ENCODE measurements at regions not wholly inside any gene's neighbourhood (a gene's known extent, or its start where the extent isn't known, plus 50 kb on each side); places are given as distances from the start of the nearest gene placed in this dataset.

DNA sequence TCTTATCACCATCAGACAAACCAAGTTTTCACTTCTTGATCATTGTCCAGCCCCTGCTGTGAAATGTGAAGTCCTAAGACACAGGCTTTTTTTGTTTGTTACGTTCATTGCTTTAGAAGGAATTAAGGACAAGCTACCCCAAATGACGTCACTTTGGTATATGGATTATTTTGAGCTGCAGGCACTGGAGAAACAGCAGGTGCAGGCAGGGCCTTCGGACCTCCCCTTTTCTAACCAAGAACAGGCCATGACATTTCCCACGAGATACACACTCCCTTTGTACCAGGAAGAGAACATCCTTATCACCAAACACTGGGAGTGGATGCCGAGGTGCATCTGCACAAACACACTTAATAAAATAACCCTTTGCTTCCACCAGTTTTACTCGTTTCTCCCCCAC, 418.0 kb upstream of the SULF2 start:
- Histone ChIP-seq H3K9ac (ENCODE audit: low read depth, low read length) (no peak overlapping the region), H3K27me3 (ENCODE audit: insufficient read depth, low read length, poor library complexity) (no peaks in the 10 kb centered on the region), H4K20me1 (ENCODE audit: insufficient read depth, low read length) (no peaks in the 10 kb centered on the region), H2AFZ (ENCODE audit: low read depth, low read length) (no peak overlapping the region), H3K4me1 (ENCODE audit: insufficient read depth, low read length) (no peaks in the 10 kb centered on the region), H3K79me2 (ENCODE audit: insufficient read depth, low read length) (no peaks in the 10 kb centered on the region), H3K9me3 (ENCODE audit: insufficient read depth, low read length, severe bottlenecking) (no peaks in the 10 kb centered on the region), H3K27ac (ENCODE audit: low read length) (no peak overlapping the region), H3K4me2 (ENCODE audit: insufficient read depth, low read length) (no peak overlapping the region), H3K4me3 (ENCODE audit: low read depth in 1 of 2, low read length in 2 of 2) (no peak overlapping the region), H3K36me3 (ENCODE audit: insufficient read depth, low read length) (no peaks in the 10 kb centered on the region)
- TF ChIP-seq, protein P1, sequence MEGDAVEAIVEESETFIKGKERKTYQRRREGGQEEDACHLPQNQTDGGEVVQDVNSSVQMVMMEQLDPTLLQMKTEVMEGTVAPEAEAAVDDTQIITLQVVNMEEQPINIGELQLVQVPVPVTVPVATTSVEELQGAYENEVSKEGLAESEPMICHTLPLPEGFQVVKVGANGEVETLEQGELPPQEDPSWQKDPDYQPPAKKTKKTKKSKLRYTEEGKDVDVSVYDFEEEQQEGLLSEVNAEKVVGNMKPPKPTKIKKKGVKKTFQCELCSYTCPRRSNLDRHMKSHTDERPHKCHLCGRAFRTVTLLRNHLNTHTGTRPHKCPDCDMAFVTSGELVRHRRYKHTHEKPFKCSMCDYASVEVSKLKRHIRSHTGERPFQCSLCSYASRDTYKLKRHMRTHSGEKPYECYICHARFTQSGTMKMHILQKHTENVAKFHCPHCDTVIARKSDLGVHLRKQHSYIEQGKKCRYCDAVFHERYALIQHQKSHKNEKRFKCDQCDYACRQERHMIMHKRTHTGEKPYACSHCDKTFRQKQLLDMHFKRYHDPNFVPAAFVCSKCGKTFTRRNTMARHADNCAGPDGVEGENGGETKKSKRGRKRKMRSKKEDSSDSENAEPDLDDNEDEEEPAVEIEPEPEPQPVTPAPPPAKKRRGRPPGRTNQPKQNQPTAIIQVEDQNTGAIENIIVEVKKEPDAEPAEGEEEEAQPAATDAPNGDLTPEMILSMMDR (IDR thresholded peaks at IDR 0.05; ENCODE audit: borderline replicate concordance, extremely low read depth, low read length, poor library complexity, severe bottlenecking), result no peak
- TF ChIP-seq EZH2 (IDR thresholded peaks at IDR 0.05; ENCODE audit: borderline replicate concordance, low read depth, low read length, severe bottlenecking), result no peak
- DNase-seq (no peak), ATAC-seq (ENCODE audit: insufficient read depth, low read depth) (no peak)

DNA sequence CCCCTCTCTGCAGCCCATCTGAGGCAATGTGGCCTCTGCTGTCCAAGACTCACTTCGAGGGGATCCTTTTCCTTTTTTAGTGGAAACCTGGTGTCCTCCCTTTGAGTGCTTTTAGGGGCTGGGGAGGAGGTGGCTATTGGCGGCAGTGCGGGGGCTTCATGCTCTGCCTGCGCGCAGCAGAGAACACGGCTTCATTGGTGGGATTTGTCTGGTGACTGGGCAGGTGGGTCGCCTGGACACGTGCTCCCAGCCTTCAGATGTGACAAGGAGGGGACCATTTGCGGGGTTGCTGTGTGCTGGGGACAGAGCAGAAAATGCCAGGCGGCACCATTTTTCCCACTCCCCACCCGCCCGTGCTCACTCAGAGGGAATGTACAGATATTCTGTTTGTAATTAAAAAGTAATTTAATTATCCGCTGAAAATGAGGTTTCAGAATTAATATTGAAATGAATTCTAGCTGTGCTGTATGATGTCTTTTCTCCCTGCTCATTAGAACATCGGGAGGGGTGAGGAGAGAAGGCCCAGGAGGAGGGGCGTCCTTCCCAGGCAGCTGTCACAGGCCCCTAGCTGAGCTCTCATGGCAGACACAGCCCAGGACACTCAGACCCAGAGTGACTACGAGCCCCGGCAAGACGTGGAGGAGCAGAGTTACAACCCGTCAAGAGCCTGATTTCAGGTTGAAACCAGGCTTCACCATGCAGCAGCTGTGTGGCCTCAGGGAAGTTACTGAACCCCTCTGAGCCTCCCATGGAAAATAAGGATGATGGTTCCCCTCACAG, 417.2 kb upstream of the SULF2 start:
- Histone ChIP-seq H3K9me3 (ENCODE audit: insufficient read depth, low read length, severe bottlenecking) (no peaks in the 10 kb centered on the region), H3K4me1 (ENCODE audit: insufficient read depth, low read length) (no peaks in the 10 kb centered on the region)

DNA sequence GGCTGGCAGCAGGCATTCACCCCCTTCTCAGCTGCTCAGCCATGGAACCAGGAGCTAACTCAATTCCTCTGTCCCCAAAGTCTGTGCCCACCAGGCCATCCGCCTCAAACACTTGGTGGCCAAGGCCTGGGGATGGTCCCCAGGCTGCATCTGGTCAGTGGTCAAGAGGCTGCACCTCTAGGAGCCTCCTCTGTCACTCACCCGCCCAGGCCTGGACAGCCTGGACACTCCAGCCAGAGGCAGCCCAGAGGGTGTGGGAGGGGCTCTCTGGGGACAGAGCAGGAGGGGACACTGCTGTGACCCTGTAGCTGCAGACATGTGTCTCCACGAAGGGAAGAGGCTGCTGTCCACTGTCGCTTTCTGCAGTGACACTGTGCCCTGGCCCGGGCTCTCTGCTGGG, 416.6 kb upstream of the SULF2 start:
- Histone ChIP-seq H3K27me3 (ENCODE audit: insufficient read depth, low read length, poor library complexity) (no peaks in the 10 kb centered on the region), H3K36me3 (ENCODE audit: insufficient read depth, low read length) (no peaks in the 10 kb centered on the region), H3K4me2 (ENCODE audit: insufficient read depth, low read length) (no peak overlapping the region), H2AFZ (ENCODE audit: low read depth, low read length) (no peak overlapping the region), H3K9ac (ENCODE audit: low read depth, low read length) (no peak overlapping the region), H3K79me2 (ENCODE audit: insufficient read depth, low read length) (no peaks in the 10 kb centered on the region), H3K9me3 (ENCODE audit: insufficient read depth, low read length, severe bottlenecking) (no peaks in the 10 kb centered on the region), H3K4me1 (ENCODE audit: insufficient read depth, low read length) (no peaks in the 10 kb centered on the region), H3K27ac (ENCODE audit: low read length) (no peak overlapping the region), H4K20me1 (ENCODE audit: insufficient read depth, low read length) (no peaks in the 10 kb centered on the region), H3K4me3 (ENCODE audit: low read depth in 1 of 2, low read length in 2 of 2) (no peak overlapping the region)
- DNase-seq (no peak), ATAC-seq (ENCODE audit: insufficient read depth, low read depth) (no peak)
- TF ChIP-seq, protein P1 (IDR thresholded peaks at IDR 0.05; ENCODE audit: borderline replicate concordance, extremely low read depth, low read length, poor library complexity, severe bottlenecking), result no peak

More for the DNA sequence above, 417.2 kb upstream of the SULF2 start:
- no peaks in the 10 kb centered on the region for H3K27me3 ChIP-seq (ENCODE audit: insufficient read depth, low read length, poor library complexity)
- DNase-seq (no peak), ATAC-seq (ENCODE audit: insufficient read depth, low read depth) (no peak)
- no peaks in the 10 kb centered on the region for H3K79me2 ChIP-seq (ENCODE audit: insufficient read depth, low read length)
- H3K27ac ChIP-seq (ENCODE audit: low read length), result no peak overlapping the region
- H2AFZ ChIP-seq (ENCODE audit: low read depth, low read length), result no peak overlapping the region
- H4K20me1 ChIP-seq (ENCODE audit: insufficient read depth, low read length), result no peaks in the 10 kb centered on the region
- no peak overlapping the region for H3K4me3 ChIP-seq (ENCODE audit: low read depth in 1 of 2, low read length in 2 of 2)
- no peak overlapping the region for H3K4me2 ChIP-seq (ENCODE audit: insufficient read depth, low read length)
- no peaks in the 10 kb centered on the region for H3K36me3 ChIP-seq (ENCODE audit: insufficient read depth, low read length)
- H3K9ac ChIP-seq (ENCODE audit: low read depth, low read length), result no peak overlapping the region
- TF ChIP-seq, protein P1 (IDR thresholded peaks at IDR 0.05; ENCODE audit: borderline replicate concordance, extremely low read depth, low read length, poor library complexity, severe bottlenecking), result no peak
- no peak for TF ChIP-seq EZH2 (IDR thresholded peaks at IDR 0.05; ENCODE audit: borderline replicate concordance, low read depth, low read length, severe bottlenecking)
